Panc1 (cell line): ENCODE measurements at regions not wholly inside any gene's neighbourhood (a gene's known extent, or its start where the extent isn't known, plus 50 kb on each side); places are given as distances from the start of the nearest gene placed in this dataset.

Experiments used
- ATAC-seq: fragments of 200-7000 bp; cut with Tn5 transposase; 2 replicates; pipeline ENCODE4 v1.9.1; 2020; ENCODE audit warnings: mild to moderate bottlenecking, moderate library complexity
- BruUV-seq: library from RNA; stranded (reverse); fragments of 400-500 nt; replicated peaks from 2 replicates; lab custom pipeline; 2021; lab: Mats Ljungman, UMichigan
- CTCF ChIA-PET: fragments of 300-600 bp; sonication (Branson Sonifier 250); formaldehyde crosslinking; loops from one replicate; lab custom pipeline; 2022; ENCODE audit warnings: antibody characterized with exemption; lab: Charles Lee
- POLR2A ChIA-PET: fragments of 300-600 bp; sonication (Branson Sonifier 250); formaldehyde crosslinking; loops from one replicate; lab custom pipeline; 2022; ENCODE audit warnings: antibody characterized with exemption; lab: Charles Lee
- DNase-seq: peaks from one replicate; pipeline ENCODE4 v3.0.0-alpha.2; 2010; ENCODE audit warnings: low read depth, low spot score
- H3K27ac ChIP-seq: 2 replicates; pipeline ENCODE4 v1.5.1; 2011; ENCODE audit warnings: mild to moderate bottlenecking, low read length, inconsistent platforms
- H3K27me3 ChIP-seq: fragments of 200-500 bp; sonication (Bioruptor generic); 2 replicates; pipeline ENCODE4 v1.6.0; 2014; ENCODE audit warnings: low read length, inconsistent platforms; ENCODE audit not compliant: control insufficient read depth, insufficient read depth
- H3K36me3 ChIP-seq: fragments of 200-500 bp; sonication (Bioruptor generic); 2 replicates; pipeline ENCODE4 v1.5.1; 2014; ENCODE audit warnings: inconsistent platforms, mild to moderate bottlenecking, low read length, moderate library complexity; ENCODE audit not compliant: control insufficient read depth, insufficient read depth
- H3K4me1 ChIP-seq: 2 replicates; pipeline ENCODE4 v1.5.1; 2011; ENCODE audit warnings: inconsistent platforms, mild to moderate bottlenecking, low read length, moderate library complexity; ENCODE audit not compliant: control insufficient read depth, insufficient read depth
- H3K4me3 ChIP-seq, 2 experiments: 2 replicates each; pipeline ENCODE4 v1.5.1; 2011 to 2012; ENCODE audit warnings: low read depth in 2 of 2, low read length in 2 of 2, mild to moderate bottlenecking in 2 of 2, inconsistent platforms in 1 of 2, moderate library complexity in 1 of 2
- H3K9me3 ChIP-seq: fragments of 200-500 bp; sonication (Bioruptor generic); 2 replicates; pipeline ENCODE4 v1.5.1; 2014; ENCODE audit warnings: low read depth, mild to moderate bottlenecking, inconsistent platforms, low read length, moderate library complexity; ENCODE audit not compliant: control insufficient read depth, insufficient read depth
- CTCF ChIP-seq: fragments of 450-650 bp; IDR thresholded peaks from 2 replicates; pipeline ENCODE4 v1.5.1; 2017; ENCODE audit warnings: mild to moderate bottlenecking
- POLR2AphosphoS5 ChIP-seq: IDR thresholded peaks from 2 replicates; pipeline ENCODE4 v1.6.1; 2012; ENCODE audit warnings: mild to moderate bottlenecking, low read depth, low read length, moderate library complexity
- REST ChIP-seq, 2 experiments: IDR thresholded peaks; 2 replicates each; pipeline ENCODE4 v1.6.1; 2011 to 2012; ENCODE audit warnings: low read depth in 2 of 2, control low read depth in 1 of 2, low read length in 1 of 2, mild to moderate bottlenecking in 1 of 2, moderate library complexity in 1 of 2; ENCODE audit not compliant: insufficient read depth in 1 of 2
- SIN3A ChIP-seq: IDR thresholded peaks from 2 replicates; pipeline ENCODE4 v1.6.1; 2012; ENCODE audit warnings: low read depth, mild to moderate bottlenecking, low read length, moderate library complexity, borderline replicate concordance; ENCODE audit not compliant: insufficient read depth
- TCF7L2 ChIP-seq: IDR thresholded peaks from 2 replicates; pipeline ENCODE4 v1.6.1; 2011; ENCODE audit warnings: mild to moderate bottlenecking, low read depth, low read length, inconsistent platforms
- in situ Hi-C: cut with HindIII; loops from 2 replicates; pipeline ENCODE4 v1.10.0; 2016; ENCODE audit warnings: low sequenced_read_pairs, low pct_unique_long_range_greater_than_20kb
- intact Hi-C: fragments of 100-400 bp; cut with micrococcal nuclease; formaldehyde crosslinking; loops from one replicate; pipeline ENCODE4 v1.10.0; 2022; ENCODE audit not compliant: unreplicated experiment

- ATAC-seq (no peak), DNase-seq (no peak)
- no TSS peak for BruUV-seq
- H3K4me3 ChIP-seq = no peak overlapping the region
- TF ChIP-seq POLR2AphosphoS5 = no peak
- POLR2A ChIA-PET = no interaction called here
- no peak overlapping the region for H3K27ac ChIP-seq
- no peaks in the 10 kb centered on the region for H3K9me3 ChIP-seq
- no peaks in the 10 kb centered on the region; the same call in 1 of the 2 replicates for H3K27me3 ChIP-seq
- CTCF ChIA-PET = no interaction called here
- no peaks in the 10 kb centered on the region for H3K4me1 ChIP-seq
- H3K36me3 ChIP-seq = no peaks in the 10 kb centered on the region
- intact Hi-C loops (no loop called here), in situ Hi-C loops (no loop called here)
Measured at GRCh38 chr18:25737710-25738311, 352.6 kb downstream of the SS18 start.

- H3K4me1 ChIP-seq = no peaks in the 10 kb centered on the region
- CTCF ChIA-PET = no interaction called here
- TF ChIP-seq REST (IDR thresholded peaks at IDR 0.05; ENCODE audit: insufficient read depth in 1 of 2, low read depth in 2 of 2, low read length in 1 of 2) = no peak
Measured at GRCh38 chr18:25736516-25736915, 353.9 kb downstream of the SS18 start.

GRCh38 chr18:25735459-25735858 lies 355.0 kb downstream of the SS18 start:
- DNase-seq (no peak), ATAC-seq (no peak)
- Histone ChIP-seq H3K9me3 (no peaks in the 10 kb centered on the region), H3K4me3 (no peak overlapping the region), H3K4me1 (no peaks in the 10 kb centered on the region), H3K27me3 (no peaks in the 10 kb centered on the region; the same call in 1 of the 2 replicates), H3K27ac (no peak overlapping the region), H3K36me3 (no peaks in the 10 kb centered on the region)
- BruUV-seq = no TSS peak
- intact Hi-C loops (no loop called here), in situ Hi-C loops (no loop called here)
- ChIA-PET POLR2A (no interaction called here), CTCF (no interaction called here)
- no peak for TF ChIP-seq CTCF
- no peak for TF ChIP-seq POLR2AphosphoS5
- TF ChIP-seq TCF7L2 = no peak
- no peak for TF ChIP-seq SIN3A

More at GRCh38 chr18:25736516-25736915, 353.9 kb downstream of the SS18 start:
- Histone ChIP-seq H3K9me3 (no peaks in the 10 kb centered on the region), H3K4me3 (no peak overlapping the region), H3K27me3 (no peaks in the 10 kb centered on the region; the same call in 1 of the 2 replicates), H3K27ac (no peak overlapping the region), H3K36me3 (no peaks in the 10 kb centered on the region)
- POLR2A ChIA-PET = no interaction called here
- intact Hi-C loops = no loop called here
- BruUV-seq = no TSS peak
- DNase-seq (no peak), ATAC-seq (no peak)
- in situ Hi-C loops = no loop called here
